ENCODE measurements at regions not wholly inside any gene's neighbourhood (a gene's known extent, or its start where the extent isn't known, plus 50 kb on each side); places are given as distances from the start of the nearest gene placed in this dataset.

- TF ChIP-seq, protein P1, sequence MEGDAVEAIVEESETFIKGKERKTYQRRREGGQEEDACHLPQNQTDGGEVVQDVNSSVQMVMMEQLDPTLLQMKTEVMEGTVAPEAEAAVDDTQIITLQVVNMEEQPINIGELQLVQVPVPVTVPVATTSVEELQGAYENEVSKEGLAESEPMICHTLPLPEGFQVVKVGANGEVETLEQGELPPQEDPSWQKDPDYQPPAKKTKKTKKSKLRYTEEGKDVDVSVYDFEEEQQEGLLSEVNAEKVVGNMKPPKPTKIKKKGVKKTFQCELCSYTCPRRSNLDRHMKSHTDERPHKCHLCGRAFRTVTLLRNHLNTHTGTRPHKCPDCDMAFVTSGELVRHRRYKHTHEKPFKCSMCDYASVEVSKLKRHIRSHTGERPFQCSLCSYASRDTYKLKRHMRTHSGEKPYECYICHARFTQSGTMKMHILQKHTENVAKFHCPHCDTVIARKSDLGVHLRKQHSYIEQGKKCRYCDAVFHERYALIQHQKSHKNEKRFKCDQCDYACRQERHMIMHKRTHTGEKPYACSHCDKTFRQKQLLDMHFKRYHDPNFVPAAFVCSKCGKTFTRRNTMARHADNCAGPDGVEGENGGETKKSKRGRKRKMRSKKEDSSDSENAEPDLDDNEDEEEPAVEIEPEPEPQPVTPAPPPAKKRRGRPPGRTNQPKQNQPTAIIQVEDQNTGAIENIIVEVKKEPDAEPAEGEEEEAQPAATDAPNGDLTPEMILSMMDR (IDR thresholded peaks at IDR 0.05; ENCODE audit: low read length) = peak; percentile 23; the same call in 1 of the 2 replicates
- TF ChIP-seq EZH2 (optimal IDR thresholded peaks at IDR 0.05; ENCODE audit: low read depth, low read length) (no peak), EZH2phosphoT487 (IDR thresholded peaks at IDR 0.05; ENCODE audit: low read length) (no peak)
These were observed 477.2 kb upstream of the CAMK1G start for GRCh38 chr1:209106237-209106741.

Measured in MM.1S (cell line).